ENCODE measurements at regions not wholly inside any gene's neighbourhood (a gene's known extent, or its start where the extent isn't known, plus 50 kb on each side); places are given as distances from the start of the nearest gene placed in this dataset.

DNA sequence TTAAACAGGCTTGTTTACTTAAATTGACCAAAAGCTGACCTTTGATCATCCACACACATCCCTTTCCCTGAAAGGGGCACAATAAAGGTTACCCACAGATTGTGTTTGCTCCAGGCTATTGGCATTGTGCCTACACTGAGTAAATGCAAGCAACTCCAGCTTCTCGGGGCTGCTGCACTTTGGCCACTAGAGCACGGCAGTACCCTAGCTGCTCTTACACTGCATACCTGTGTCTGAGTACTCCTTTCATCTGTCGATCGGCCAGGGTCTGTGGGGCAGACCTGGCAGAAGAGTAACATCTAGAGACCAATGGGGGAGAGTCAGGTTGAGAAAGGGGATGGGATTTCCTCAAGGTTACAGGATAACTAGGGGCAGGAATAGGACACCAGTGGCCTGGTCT, 281.9 kb upstream of the NMUR2 start:
- TF ChIP-seq ZNF274 (IDR thresholded peaks at IDR 0.05; ENCODE audit: borderline replicate concordance, extremely low read depth, low read length): no peak
- TF ChIP-seq SP1 (IDR thresholded peaks at IDR 0.05; ENCODE audit: low read depth, low read length): no peak
- TF ChIP-seq CHD2 (IDR thresholded peaks at IDR 0.05; ENCODE audit: low read length): no peak
- no peak for TF ChIP-seq CTCF (IDR thresholded peaks at IDR 0.05; ENCODE audit: control extremely low read depth in 1 of 3, insufficient read depth in 1 of 3, low read depth in 1 of 3, low read length in 3 of 3)
- TF ChIP-seq TAF1 (IDR thresholded peaks at IDR 0.05; ENCODE audit: low read depth, low read length): no peak
